Progenitor cell of endocrine pancreas (in vitro differentiated cells): ENCODE measurements at regions not wholly inside any gene's neighbourhood (a gene's known extent, or its start where the extent isn't known, plus 50 kb on each side); places are given as distances from the start of the nearest gene placed in this dataset.

Experiments used
- DNase-seq: peaks from one replicate; pipeline ENCODE4 v3.0.0; 2021; ENCODE audit warnings: low spot score; ENCODE audit not compliant: unreplicated experiment
- H3K27ac Mint-ChIP-seq: 2 replicates; pipeline ENCODE4 v1.8.0; 2021; ENCODE audit warnings: mild to moderate bottlenecking, moderate library complexity, mixed read lengths
- H3K27me3 Mint-ChIP-seq: 2 replicates; pipeline ENCODE4 v1.8.0; 2021; ENCODE audit warnings: mixed read lengths
- H3K36me3 Mint-ChIP-seq: 2 replicates; pipeline ENCODE4 v1.8.0; 2022; ENCODE audit warnings: mixed read lengths; ENCODE audit not compliant: insufficient read depth
- H3K4me1 Mint-ChIP-seq: 2 replicates; pipeline ENCODE4 v1.8.0; 2021; ENCODE audit warnings: low read depth, mixed read lengths
- H3K4me3 Mint-ChIP-seq: 2 replicates; pipeline ENCODE4 v1.8.0; 2021; ENCODE audit warnings: low read depth, mild to moderate bottlenecking, moderate library complexity, mixed read lengths
- H3K9me3 Mint-ChIP-seq: 2 replicates; pipeline ENCODE4 v1.8.0; 2021; ENCODE audit warnings: low read depth, mixed read lengths
- CTCF ChIP-seq: fragments of 200-600 bp; sonication (generic); IDR thresholded peaks from one replicate; pipeline ENCODE4 v1.5.0; 2021; ENCODE audit warnings: antibody characterized with exemption, mild to moderate bottlenecking; ENCODE audit not compliant: unreplicated experiment

GRCh38 chr9:129355631-129356030, 177.6 kb upstream of the IER5L start:
- no peak overlapping the region for H3K4me3 Mint-ChIP-seq
- peaks cover 2% of the 10 kb centered on the region for H3K4me1 Mint-ChIP-seq
- no peaks in the 10 kb centered on the region for H3K27me3 Mint-ChIP-seq
- no peaks in the 10 kb centered on the region for H3K36me3 Mint-ChIP-seq
- DNase-seq, result no peak
- TF ChIP-seq CTCF, result no peak
- H3K9me3 Mint-ChIP-seq, result peaks cover 4% of the 10 kb centered on the region
- no peak overlapping the region for H3K27ac Mint-ChIP-seq

DNA sequence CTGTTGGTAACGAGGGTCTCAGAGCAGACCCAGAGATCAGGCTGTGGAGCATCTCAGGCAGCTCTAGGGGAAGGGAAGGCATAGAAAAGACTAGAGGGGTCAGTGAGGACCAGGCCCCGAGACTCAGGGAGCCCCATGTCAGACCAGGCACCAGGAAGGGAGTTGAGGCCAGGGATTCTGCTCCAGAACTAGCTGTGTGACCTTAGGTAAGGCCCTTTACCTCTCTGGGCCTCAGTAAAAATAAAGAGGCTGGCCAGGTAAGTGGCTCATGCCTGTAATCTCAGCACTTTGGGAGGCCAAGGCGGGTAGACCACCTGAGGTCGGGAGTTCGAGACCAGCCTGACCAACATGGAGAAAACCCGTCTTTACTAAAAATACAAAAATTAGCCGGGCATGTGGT, 176.4 kb upstream of the IER5L start:
- DNase-seq, result no peak
- Mint-ChIP-seq H3K9me3 (peaks cover 4% of the 10 kb centered on the region), H3K4me1 (peaks cover 2% of the 10 kb centered on the region), H3K36me3 (no peaks in the 10 kb centered on the region), H3K27me3 (no peaks in the 10 kb centered on the region), H3K4me3 (no peak overlapping the region), H3K27ac (no peak overlapping the region)
- no peak for TF ChIP-seq CTCF

- no peak for DNase-seq
- TF ChIP-seq CTCF, result no peak
- H3K36me3 Mint-ChIP-seq, result no peaks in the 10 kb centered on the region
- no peaks in the 10 kb centered on the region for H3K27me3 Mint-ChIP-seq
- no peak overlapping the region for H3K27ac Mint-ChIP-seq
- H3K4me3 Mint-ChIP-seq, result no peak overlapping the region
- H3K9me3 Mint-ChIP-seq, result peaks cover 4% of the 10 kb centered on the region
- peaks cover 3% of the 10 kb centered on the region for H3K4me1 Mint-ChIP-seq
These were observed 175.8 kb upstream of the IER5L start for GRCh38 chr9:129353697-129354336.

DNA sequence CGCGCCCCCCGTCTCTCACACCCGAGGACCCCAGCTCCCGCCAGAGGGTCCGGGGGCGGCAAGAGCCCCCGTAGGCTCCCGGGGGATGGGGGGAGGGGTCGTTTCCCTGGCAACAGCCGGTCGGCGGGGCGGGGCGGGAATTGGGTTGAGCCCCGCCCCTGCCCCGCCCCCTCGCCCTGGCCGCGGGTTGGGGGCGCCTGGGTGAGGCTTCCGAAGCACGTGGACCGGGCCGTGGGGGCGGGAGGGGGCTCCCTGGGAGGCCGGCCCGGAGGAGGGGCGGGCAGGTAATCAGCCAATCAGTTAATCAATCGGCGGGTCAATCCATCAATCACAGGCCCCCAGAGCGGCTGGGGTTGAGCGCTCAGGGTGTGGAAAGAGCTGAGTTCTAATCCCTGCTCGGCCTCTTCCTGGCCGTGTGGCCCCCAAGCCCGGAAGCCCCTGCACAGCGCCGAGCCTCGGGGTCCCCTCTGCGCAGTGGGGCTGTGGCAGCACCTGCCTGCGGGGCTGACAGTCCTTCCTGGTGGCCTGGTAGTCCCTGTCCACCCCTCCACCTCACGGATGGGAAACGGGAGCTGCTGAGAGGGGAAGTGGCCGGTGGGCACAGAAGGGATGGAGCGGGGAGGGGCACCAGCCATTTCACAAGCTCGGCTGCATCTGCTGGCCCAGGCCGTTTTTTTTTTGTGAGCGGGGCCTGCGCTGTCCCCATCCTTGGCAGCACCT, 174.2 kb upstream of the IER5L start:
- Mint-ChIP-seq H3K9me3 (peaks cover 4% of the 10 kb centered on the region), H3K27me3 (no peaks in the 10 kb centered on the region), H3K27ac (no peak overlapping the region), H3K4me1 (peaks cover 7% of the 10 kb centered on the region), H3K36me3 (no peaks in the 10 kb centered on the region), H3K4me3 (peak overlapping the region; percentile 54)
- TF ChIP-seq CTCF, result no peak
- DNase-seq, result no peak

DNA sequence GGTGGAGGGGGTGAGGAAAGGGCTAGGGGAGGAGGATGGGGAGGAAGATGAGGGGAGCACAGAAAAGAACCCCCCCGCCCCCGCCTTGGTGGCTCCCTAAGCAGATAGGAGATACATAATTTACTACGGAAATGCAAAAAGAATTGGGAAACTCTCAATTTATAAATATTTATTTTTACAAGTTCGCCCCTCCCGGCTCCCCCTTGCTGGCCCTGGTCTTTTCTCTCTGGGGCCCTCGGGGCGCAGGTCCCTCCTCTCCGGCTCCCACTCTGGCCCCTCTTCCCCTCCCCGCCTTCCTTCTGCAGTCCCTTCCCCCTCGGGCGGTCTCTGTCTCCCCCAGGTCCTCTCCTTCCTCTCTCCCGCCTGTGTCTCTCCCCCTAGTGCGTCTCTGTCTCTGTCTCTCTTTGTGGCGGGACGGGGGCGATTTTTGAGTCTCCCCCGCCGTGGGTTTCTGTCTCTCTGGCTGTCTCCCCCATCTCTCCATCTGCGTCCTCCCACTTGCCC, 173.6 kb upstream of the IER5L start:
- Mint-ChIP-seq H3K4me1 (peaks cover 7% of the 10 kb centered on the region), H3K9me3 (peaks cover 4% of the 10 kb centered on the region), H3K27ac (no peak overlapping the region), H3K36me3 (no peaks in the 10 kb centered on the region), H3K4me3 (peak overlapping the region; percentile 54), H3K27me3 (no peaks in the 10 kb centered on the region)
- TF ChIP-seq CTCF, result no peak
- DNase-seq, result no peak
